Neural progenitor cell (in vitro differentiated cells): ENCODE measurements at regions not wholly inside any gene's neighbourhood (a gene's known extent, or its start where the extent isn't known, plus 50 kb on each side); places are given as distances from the start of the nearest gene placed in this dataset.

Experiments used
- CTCF ChIP-seq: fragments of 200-600 bp; sonication (generic); IDR thresholded peaks from 2 replicates; pipeline ENCODE4 v1.5.1; 2017; ENCODE audit warnings: antibody characterized with exemption, mild to moderate bottlenecking
- EZH2phosphoT487 ChIP-seq: fragments of 200-600 bp; sonication (generic); IDR thresholded peaks from 2 replicates; pipeline ENCODE4 v1.6.1; 2017; ENCODE audit warnings: antibody characterized with exemption

- no peak for TF ChIP-seq CTCF
- no peak for TF ChIP-seq EZH2phosphoT487
Observed at GRCh38 chr14:43316427-43316826, 1190.7 kb downstream of the FSCB start.
